Hematopoietic multipotent progenitor cell treated with erythropoietin and hydrocortisone succinate and interleukin-3 and kit ligand, for 8 days (in vitro differentiated cells): ENCODE measurements at regions not wholly inside any gene's neighbourhood (a gene's known extent, or its start where the extent isn't known, plus 50 kb on each side); places are given as distances from the start of the nearest gene placed in this dataset.

Source experiments
- DNase-seq: peaks from one replicate; pipeline ENCODE4 v3.0.0-alpha.2; 2015

DNA sequence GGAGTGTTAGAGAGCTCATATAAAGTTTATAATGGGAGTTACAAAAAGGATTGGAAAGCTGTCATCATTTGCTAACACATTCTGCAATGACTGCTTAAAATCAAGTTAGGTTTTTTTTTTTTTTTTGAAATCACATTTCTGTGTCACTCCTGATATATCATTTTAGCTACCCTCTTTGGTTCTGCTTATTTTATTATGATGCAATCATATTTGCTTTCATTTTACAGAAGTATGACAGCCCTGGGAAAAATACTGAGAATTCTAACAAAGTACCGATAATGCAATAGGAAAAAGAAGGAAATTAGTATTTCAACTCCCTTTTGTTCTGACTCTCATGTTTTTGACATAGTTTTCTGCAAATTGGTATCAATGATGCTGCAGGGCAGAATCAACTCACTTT, 71.6 kb upstream of the MDGA2 start:
- no peak for DNase-seq

DNA sequence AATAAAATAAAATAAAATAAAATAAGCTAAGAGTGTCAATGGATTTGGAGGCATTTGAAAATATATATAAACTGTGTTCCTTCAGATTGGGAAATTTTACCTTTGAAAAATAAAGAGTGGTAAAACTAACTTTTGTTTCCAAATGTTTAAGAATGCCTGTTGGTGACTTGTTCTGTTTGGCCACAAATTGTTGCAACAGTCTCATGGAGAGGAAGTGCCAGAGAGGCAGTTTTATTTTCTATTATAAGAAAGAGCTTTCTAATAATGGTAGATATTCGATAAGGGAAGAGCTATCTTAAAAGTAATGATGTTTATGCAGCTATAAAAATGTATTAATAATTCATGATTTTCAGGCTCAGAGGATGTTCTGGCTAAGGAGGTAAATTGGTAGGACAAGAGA, 68.8 kb upstream of the MDGA2 start:
- DNase-seq: no peak

DNA sequence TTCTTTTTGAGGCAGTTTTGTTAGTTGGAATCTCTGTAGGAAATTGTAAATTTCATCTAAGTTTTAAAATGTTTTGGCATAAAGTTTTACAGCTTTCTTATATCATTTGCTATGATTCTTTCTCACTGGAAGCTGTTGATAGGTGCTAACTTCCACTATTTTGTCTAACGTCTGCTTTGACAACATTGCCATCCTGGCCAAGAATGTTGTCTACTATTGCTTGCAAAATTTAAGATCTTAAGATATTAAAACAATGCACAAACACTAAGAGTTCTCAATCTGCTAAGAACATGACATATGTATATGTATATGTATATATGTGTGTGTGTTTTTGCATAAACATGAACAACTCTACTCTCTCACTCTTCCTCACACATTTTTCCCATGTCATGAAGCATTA, 64.1 kb upstream of the MDGA2 start:
- no peak for DNase-seq

DNA sequence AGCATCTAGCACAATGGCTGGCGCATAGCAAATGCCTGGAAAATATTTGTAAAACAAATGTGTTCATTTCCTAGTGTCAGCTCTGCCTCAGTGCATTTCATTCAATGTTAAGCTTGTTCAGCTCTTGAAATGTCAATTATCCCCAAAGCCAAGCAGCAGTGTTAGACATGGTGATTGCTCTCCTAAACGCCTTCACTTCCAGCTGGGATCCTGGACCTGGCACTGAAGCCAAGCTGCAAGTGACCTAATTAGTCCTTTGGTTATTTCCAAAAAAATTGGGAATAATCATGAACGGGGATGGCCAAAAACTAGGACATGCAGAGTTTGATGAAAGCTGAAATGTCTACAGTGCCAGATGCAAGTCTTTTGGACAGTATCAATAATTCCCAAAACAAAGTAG, 54.9 kb upstream of the MDGA2 start:
- DNase-seq: no peak
